ENCODE measurements at regions not wholly inside any gene's neighbourhood (a gene's known extent, or its start where the extent isn't known, plus 50 kb on each side); places are given as distances from the start of the nearest gene placed in this dataset.
A peak's percentile ranks its signal among the peaks of the same experiment; 100 is the strongest.

GRCh38 chr2:147647816-147648215 lies 197.0 kb upstream of the ACVR2A start:
- no peak for DNase-seq

DNA sequence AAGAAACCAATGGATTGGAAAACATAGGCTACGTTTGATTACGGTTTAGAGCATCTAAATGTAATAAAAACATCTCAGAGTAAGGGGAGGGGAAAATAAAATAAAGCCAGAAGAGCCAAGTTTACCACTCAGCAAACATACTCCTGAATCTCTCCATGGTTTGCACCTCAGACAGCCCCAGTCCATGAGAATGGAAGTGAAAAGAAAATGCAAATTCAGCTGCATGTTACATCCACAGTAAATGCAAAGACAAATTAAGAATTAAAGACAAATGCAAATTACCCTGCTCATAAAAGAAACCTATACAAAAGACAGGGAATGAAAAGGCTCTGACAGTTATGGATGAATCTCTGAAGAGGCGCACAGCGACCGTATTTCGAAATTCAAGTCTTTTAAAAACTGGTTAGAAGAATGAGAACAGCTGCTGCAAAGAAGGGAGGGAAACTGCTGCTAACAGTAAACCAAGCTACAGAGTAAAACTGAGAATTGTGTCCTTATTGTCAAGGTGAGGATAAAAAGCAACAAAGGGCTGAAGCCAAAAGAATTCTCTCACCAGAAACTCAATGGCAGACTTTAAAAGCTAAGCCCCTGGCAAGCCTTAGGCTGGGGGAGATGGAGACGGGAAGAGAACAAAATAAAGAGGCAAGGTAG lies 197.9 kb upstream of the ACVR2A start:
- DNase-seq = no peak

DNA sequence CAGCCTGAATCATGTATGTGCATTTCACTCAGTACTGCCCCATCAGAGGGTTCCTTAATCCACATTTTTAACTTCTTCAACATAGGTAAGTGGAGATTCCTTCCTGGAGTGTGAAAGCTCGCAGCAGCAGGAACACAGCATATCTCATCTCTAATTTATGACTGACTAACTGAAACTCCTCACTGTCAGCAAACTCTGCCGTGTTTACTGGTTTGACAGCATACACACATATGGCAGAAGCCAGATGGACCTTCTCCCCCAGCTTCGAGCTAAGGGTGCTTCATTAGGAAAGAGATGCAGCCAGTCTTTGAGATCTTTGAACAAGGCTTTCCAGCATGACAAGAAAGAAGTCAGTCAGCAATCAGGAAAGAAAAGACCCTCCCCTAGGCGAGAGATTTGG lies 200.3 kb upstream of the ACVR2A start:
- DNase-seq = no peak

GRCh38 chr2:147642765-147643164 lies 202.1 kb upstream of the ACVR2A start:
- DNase-seq = no peak

- DNase-seq = peak; percentile 8
Observed at GRCh38 chr2:147641651-147642050, 203.2 kb upstream of the ACVR2A start.

GRCh38 chr2:147639891-147640290 lies 204.9 kb upstream of the ACVR2A start:
- no peak for DNase-seq

- no peak for DNase-seq
Observed at GRCh38 chr2:147639386-147639785, 205.4 kb upstream of the ACVR2A start.

DNA sequence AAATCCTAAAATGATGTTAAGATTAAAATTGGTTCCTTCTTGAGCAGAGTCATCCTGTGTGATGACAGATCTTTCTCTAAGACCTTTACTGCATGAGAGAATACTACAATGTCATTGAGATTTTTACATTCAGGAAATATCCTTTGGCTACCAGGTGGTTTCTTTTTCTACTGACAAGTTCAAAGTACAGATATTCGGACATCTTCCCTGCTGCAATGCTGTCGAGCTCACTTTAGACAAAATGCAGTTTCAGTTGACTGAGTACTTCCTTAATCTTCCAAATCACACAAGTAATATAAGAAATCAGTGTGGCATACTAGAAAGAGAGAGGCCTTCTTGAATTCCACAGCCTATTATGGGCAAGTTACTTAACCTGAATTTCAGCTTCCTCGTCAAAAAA lies 207.9 kb upstream of the ACVR2A start:
- no peak for DNase-seq

DNA sequence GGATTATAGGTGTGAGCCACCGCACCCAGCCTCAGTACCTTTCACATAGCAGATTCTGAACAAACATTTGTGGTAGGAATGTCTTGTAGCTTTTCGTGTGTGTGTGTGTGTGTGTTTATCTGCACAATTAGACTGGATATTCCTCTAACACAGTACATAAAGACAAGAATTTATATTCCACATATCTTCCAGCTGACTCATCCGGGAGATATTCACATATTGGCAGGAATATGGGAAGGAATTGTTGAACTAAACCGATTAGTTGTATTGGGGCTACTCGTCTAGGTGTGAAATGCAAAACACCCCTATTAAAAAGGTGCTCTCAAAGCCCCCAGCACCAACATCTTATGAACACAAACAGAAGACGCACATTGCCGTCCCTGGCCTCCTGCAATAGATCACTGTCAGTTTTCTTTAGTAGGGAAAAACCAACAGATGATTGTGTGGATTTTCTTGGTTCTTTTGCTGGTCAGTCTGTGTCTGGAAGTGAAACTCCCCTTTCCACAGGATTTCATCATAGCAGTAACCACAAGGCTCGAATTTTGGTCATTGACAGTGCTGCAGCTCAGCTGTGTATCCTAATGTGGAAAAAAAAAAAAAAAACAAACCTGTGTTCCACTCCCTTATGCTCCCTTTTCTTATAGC lies 208.5 kb upstream of the ACVR2A start:
- DNase-seq = peak; percentile 64

GRCh38 chr2:147634826-147635225 lies 210.0 kb upstream of the ACVR2A start:
- DNase-seq = no peak

DNA sequence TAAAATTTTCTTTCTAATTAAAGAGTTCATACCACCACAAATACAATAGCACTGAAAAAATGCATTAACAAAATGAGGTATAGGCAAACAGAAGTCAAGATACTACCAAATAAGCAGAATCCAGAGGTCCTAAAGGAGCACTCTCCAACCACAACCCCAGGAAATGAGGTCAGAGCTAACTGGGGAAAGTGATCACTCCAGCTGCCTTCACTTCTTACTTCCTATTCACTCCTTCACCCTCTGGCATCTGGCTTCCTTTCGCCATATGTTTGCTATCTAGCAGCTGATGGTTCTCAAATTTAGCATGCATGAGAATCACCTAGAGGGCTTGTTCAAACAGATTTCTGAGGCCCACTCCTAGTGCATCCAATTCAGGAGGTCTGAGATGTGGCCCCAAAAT lies 212.6 kb upstream of the ACVR2A start:
- no peak for DNase-seq

- no peak for DNase-seq
Observed at GRCh38 chr2:147631294-147631693, 213.5 kb upstream of the ACVR2A start.

DNA sequence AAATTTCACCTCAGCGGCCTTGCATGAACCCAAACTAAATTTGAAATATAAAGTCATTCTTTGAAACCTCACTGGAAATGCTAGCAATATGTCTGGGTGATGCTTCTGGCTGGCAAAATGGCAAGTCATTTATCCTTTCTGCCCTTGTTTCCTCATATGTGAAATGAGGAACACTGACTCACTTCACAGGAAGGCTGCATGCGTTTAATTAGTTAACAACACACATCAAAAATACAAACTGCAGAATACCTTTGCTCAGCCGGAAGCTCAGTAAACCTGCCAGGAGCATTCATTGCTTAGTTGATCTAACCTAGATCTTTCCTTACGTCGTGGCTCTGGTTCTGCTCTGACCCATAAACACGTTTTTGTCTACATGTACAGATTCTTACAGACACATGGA lies 214.2 kb upstream of the ACVR2A start:
- DNase-seq = no peak

DNA sequence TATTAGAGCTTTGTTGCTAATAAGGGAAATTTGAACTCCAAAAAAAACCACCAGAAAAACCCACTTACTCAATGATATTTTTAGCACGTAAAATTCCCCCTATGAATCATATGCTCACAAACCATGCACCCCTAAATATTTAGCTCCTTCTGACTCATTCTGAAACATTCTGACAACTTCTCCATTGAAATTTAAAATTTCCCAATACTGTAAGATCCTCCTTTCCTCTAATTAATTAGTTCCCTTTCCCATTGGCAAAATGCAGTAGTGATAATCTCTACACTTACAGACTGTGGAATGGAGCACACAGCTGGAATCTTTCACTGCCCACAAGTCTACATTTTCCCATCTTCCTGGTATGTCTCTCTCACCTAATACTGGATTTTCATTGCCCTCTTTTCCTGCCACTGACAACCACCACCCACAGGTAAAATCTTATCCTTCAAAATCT lies 215.8 kb upstream of the ACVR2A start:
- DNase-seq = no peak

DNA sequence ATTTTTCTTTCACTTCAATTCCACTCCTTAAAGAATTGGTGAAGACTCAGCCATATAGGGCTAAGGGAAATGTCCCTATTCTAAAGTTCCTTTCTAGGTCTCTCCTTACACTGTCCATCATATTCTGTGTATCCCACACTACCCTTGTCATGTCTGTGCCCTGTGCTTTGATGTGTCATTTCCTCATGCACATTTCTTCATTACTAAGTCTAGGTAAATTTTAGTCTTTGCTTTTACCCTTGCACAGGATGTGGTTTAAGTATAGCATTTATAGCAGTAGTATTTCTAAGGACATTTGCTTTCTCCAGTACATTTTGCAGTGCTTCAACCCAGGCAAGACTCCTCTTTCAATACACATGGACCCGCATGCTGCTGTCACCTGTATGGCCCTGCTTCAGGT lies 221.5 kb upstream of the ACVR2A start:
- DNase-seq = no peak

DNA sequence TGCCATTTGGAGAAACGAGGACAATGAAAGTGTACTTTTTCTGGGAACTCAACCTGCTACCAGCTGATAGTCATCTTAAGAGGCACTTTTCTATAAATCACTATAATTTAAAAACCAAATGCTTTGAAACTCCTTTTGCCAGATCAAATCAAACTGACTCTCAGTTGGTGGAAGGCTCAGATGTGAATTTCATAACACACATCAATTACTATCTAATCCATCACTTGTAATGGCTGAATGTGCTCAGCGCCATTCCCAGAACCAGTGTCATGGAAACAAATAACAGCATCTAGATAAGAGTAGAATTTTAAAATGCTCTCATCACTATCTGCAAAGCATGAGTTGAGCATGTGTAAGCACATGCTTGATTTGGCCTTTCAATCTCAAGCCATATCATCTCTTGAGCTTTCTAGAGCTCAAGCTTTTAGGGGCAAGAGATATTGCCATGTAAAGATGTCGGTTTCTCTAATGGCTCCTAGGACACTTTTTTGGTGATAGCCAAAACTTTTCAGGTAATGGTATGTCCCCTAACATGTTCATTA lies 223.1 kb upstream of the ACVR2A start:
- DNase-seq = no peak

GRCh38 chr2:147619808-147620207 lies 225.0 kb upstream of the ACVR2A start:
- DNase-seq = no peak

- no peak for DNase-seq
Observed at GRCh38 chr2:147615726-147616125, 229.1 kb upstream of the ACVR2A start.

DNA sequence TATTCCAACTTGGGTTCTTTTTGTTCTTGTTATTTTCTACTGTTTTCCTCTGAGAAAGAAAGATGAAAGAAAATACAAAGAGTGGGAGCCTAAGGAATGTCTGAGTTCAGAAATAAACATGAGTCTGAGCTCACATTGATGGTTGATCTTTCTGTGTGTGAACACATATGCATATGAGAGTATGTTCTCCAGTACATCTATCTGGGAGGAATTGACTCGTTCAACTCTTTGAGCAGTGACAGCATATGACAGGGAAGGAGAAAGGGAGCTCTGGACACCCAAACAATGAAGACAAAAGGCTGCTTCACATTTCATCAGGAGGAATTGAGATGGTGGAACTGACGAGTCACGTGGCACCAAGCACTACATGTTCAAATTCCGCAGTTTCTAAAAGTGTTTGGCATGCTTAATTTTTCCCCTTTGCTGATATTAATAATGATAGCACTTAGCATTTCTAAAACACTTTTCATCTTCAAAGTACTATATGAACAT lies 229.8 kb upstream of the ACVR2A start:
- DNase-seq = no peak

DNA sequence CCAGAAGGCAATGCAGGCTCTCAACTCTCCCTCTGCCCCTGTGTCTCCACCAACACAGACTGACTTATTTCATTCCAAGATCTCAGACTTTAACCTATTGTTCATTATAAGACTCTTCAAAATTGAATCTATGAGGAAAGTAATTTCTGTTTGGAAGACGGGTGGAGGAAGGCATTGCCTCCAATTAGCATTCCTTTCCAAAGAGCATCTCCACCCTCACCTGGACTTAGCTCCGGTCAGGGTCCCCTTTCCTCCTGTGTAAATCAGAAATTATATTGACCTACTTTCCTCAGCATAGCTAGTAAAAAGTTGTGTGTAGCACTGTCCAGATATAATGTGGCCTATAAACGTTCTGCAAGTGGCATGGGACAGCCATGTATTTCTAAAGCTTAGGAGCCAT lies 230.4 kb upstream of the ACVR2A start:
- DNase-seq = no peak

- no peak for DNase-seq
Observed at GRCh38 chr2:147610496-147611040, 234.3 kb upstream of the ACVR2A start.

DNA sequence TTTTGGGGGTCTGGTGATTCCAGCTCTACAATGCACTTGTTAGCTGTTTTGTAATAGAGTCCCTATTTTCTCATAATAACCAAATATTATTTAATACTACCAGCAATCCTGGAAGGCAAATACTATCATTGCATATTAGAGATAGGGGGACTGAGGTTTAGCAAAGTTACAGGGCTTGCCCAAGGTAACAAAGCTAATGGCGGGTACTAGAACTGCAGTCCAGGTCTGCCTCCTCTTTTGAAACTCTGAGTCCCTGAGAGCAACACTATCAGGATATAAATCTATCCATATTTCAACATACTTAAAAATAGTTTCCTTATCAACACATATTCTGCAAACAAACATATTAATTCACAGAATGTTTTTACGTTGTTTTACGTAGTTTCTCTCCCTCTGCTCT lies 235.5 kb upstream of the ACVR2A start:
- DNase-seq = no peak

- DNase-seq = no peak
Observed at GRCh38 chr2:147607379-147607778, 237.4 kb upstream of the ACVR2A start.

- DNase-seq = no peak
Observed at GRCh38 chr2:147603876-147604275, 241.0 kb upstream of the ACVR2A start.
